ENCODE measurements at regions not wholly inside any gene's neighbourhood (a gene's known extent, or its start where the extent isn't known, plus 50 kb on each side); places are given as distances from the start of the nearest gene placed in this dataset.

DNA sequence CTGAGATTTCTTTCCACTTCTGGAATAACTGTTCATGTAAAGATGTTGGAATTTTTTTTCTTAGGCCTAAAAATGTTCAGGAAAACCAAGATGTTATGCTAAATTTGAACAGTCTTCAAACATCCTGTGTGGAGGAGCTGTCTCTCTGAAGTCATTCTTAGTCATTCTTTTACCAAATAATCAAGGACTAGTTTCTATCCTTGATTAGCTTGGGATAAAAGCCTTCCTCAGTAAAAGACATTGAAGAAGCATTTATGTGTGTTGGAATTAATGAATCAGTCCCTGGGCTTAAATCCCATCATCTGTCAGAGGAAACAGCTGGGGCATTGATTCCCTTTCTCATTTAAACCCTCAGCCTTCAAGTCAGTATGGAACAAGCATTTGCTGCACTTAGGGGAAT is 300.1 kb upstream of the NXPH2 start:
- TF ChIP-seq, protein P1, sequence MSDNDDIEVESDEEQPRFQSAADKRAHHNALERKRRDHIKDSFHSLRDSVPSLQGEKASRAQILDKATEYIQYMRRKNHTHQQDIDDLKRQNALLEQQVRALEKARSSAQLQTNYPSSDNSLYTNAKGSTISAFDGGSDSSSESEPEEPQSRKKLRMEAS (IDR thresholded peaks at IDR 0.05; ENCODE audit: insufficient read depth, insufficient read length) = no peak
- no peak for TF ChIP-seq EZH2 (IDR thresholded peaks at IDR 0.05; ENCODE audit: borderline replicate concordance, low read depth, low read length, severe bottlenecking)
- no peak for TF ChIP-seq CTCF (IDR thresholded peaks at IDR 0.05; ENCODE audit: extremely low read depth in 1 of 2, insufficient read depth in 1 of 2, low read depth in 1 of 2, low read length in 2 of 2)
- TF ChIP-seq POLR2AphosphoS5 (IDR thresholded peaks at IDR 0.05; ENCODE audit: insufficient read depth, low read depth, low read length) = no peak
- no peak for TF ChIP-seq POLR2A (IDR thresholded peaks at IDR 0.05; ENCODE audit: low read depth, low read length)
- no peak for TF ChIP-seq JUN (IDR thresholded peaks at IDR 0.05; ENCODE audit: borderline replicate concordance, insufficient read depth, insufficient read length, low read depth)
